ENCODE measurements at regions not wholly inside any gene's neighbourhood (a gene's known extent, or its start where the extent isn't known, plus 50 kb on each side); places are given as distances from the start of the nearest gene placed in this dataset.
"Not testable (repeated sequence)": the region's sequence is repeated elsewhere in the genome, so short reads cannot be mapped to it uniquely, and the experiment has no call there.

DNA sequence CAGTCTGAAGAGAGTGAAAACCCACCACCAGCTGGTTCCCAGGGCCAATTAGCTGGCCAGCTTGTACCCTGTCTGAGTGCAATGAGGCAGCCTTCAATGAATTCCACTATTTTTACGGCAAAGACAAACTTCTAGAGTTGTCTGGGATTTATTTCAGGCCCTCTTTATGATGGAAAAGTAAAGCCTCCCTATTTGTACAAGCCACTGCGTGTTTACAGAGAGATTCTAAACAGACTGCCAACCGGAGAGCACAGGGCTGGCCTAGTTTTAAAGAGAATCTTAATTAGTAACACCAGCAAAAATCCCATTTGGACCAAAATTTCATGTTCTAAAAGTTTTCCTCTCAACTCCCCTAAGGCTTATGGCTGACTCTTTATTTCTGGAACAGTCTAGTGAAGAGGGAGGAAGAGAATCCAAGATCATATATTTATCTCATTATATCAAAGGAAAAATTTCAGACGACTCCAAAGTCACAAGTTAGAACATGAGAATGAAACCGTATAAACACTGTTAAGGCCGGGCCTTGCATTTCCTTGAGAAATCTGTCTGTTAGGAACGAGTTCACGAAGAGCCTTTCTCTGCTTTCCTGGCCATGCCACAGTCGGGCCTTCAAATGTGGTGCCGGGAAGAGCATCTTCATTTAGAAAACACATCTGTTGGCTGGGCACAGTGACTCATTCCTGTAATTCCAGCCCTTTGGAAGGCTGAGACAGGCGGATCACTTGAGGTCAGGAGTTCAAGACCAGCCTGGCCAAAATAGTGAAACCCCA is 724.6 kb upstream of the NRP1 start:
- Histone ChIP-seq H3K9me3 (ENCODE audit: low read length) (no peaks in the 10 kb centered on the region), H3K4me3 (ENCODE audit: low read length) (no peak overlapping the region), H3K36me3 (ENCODE audit: insufficient read depth, low read length) (no peaks in the 10 kb centered on the region), H3K4me1 (ENCODE audit: insufficient read depth, low read length) (no peaks in the 10 kb centered on the region), H2AFZ (ENCODE audit: low read depth, low read length) (no peak overlapping the region), H3K27me3 (ENCODE audit: insufficient read depth, low read length) (no peaks in the 10 kb centered on the region)

DNA sequence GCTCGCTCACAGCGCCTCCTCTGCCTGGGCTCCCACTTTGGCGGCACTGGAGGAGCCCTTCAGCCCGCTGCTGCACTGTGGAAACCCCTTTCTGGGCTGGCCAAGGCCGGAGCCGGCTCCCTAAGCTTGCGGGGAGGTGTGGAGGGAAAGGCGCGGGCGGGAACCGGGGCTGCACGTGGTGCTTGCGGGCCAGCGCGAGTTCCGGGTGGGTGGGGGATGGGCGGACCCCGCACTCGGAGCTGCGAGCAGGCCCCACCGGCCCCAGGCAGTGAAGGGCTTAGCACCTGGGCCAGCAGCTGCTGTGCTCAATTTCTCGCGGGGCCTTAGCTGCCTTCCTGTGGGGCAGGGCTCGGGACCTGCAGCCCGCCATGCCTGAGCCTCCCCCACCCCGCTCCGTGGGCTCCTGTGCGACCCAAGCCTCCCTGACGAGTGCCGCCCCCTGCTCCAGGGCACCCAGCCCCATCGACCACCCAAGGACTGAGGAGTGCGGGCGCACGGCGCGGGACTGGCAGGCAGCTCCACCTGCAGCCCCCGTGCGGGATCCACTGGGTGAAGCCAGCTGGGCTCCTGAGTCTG is 721.0 kb upstream of the NRP1 start:
- not testable (repeated sequence) for H3K4me3 ChIP-seq (ENCODE audit: low read length); H3K9me3 ChIP-seq (ENCODE audit: low read length); H3K4me1 ChIP-seq (ENCODE audit: insufficient read depth, low read length); H3K27me3 ChIP-seq (ENCODE audit: insufficient read depth, low read length); H3K36me3 ChIP-seq (ENCODE audit: insufficient read depth, low read length); H2AFZ ChIP-seq (ENCODE audit: low read depth, low read length)

- H3K4me1 ChIP-seq (ENCODE audit: insufficient read depth, low read length) = peaks cover 7% of the 10 kb centered on the region
- H3K9me3 ChIP-seq (ENCODE audit: low read length) = no peaks in the 10 kb centered on the region
- H3K4me3 ChIP-seq (ENCODE audit: low read length) = no peak overlapping the region
- no peaks in the 10 kb centered on the region for H3K27me3 ChIP-seq (ENCODE audit: insufficient read depth, low read length)
- no peaks in the 10 kb centered on the region for H3K36me3 ChIP-seq (ENCODE audit: insufficient read depth, low read length)
- H2AFZ ChIP-seq (ENCODE audit: low read depth, low read length) = no peak overlapping the region
These were observed 715.4 kb upstream of the NRP1 start for GRCh38 chr10:34049887-34050286.

GRCh38 chr10:34049469-34049868 is 715.0 kb upstream of the NRP1 start:
- Histone ChIP-seq H3K27me3 (ENCODE audit: insufficient read depth, low read length) (no peaks in the 10 kb centered on the region), H3K36me3 (ENCODE audit: insufficient read depth, low read length) (no peaks in the 10 kb centered on the region), H3K4me1 (ENCODE audit: insufficient read depth, low read length) (peaks cover 7% of the 10 kb centered on the region), H3K9me3 (ENCODE audit: low read length) (no peaks in the 10 kb centered on the region), H2AFZ (ENCODE audit: low read depth, low read length) (no peak overlapping the region), H3K4me3 (ENCODE audit: low read length) (no peak overlapping the region)

GRCh38 chr10:34047389-34047788 is 712.9 kb upstream of the NRP1 start:
- H3K27me3 ChIP-seq (ENCODE audit: insufficient read depth, low read length) = no peaks in the 10 kb centered on the region
- H3K9me3 ChIP-seq (ENCODE audit: low read length) = no peaks in the 10 kb centered on the region
- no peaks in the 10 kb centered on the region for H3K36me3 ChIP-seq (ENCODE audit: insufficient read depth, low read length)
- H2AFZ ChIP-seq (ENCODE audit: low read depth, low read length) = no peak overlapping the region
- H3K4me3 ChIP-seq (ENCODE audit: low read length) = no peak overlapping the region
- peaks cover 14% of the 10 kb centered on the region for H3K4me1 ChIP-seq (ENCODE audit: insufficient read depth, low read length)

DNA sequence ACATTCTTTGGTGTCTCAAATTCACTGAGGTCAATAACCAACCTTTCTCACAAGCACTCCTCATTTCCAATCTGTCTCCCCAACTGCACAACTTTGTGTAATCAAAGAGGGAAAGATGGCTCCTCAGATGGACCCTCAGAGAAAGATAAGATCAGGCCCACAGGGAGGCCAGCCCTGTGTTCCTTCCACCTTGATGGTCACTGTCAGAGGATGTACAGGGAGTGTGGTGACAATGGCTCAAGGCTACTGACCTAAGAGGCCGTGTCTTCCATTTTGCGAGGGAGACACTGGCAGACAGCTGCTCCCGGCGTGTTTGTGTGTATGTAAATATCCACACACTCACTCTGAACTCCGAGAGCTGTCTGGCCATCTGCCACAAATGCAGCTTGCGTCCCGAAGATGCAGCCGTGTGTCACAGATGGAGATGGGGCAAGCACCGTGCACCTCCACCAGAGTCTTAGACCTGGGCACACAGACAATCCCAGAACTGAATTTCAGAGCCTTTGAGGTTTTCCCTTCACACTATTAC is 712.1 kb upstream of the NRP1 start:
- Histone ChIP-seq H3K9me3 (ENCODE audit: low read length) (no peaks in the 10 kb centered on the region), H3K27me3 (ENCODE audit: insufficient read depth, low read length) (no peaks in the 10 kb centered on the region), H3K4me1 (ENCODE audit: insufficient read depth, low read length) (peaks cover 14% of the 10 kb centered on the region), H3K4me3 (ENCODE audit: low read length) (no peak overlapping the region), H3K36me3 (ENCODE audit: insufficient read depth, low read length) (no peaks in the 10 kb centered on the region), H2AFZ (ENCODE audit: low read depth, low read length) (no peak overlapping the region)

DNA sequence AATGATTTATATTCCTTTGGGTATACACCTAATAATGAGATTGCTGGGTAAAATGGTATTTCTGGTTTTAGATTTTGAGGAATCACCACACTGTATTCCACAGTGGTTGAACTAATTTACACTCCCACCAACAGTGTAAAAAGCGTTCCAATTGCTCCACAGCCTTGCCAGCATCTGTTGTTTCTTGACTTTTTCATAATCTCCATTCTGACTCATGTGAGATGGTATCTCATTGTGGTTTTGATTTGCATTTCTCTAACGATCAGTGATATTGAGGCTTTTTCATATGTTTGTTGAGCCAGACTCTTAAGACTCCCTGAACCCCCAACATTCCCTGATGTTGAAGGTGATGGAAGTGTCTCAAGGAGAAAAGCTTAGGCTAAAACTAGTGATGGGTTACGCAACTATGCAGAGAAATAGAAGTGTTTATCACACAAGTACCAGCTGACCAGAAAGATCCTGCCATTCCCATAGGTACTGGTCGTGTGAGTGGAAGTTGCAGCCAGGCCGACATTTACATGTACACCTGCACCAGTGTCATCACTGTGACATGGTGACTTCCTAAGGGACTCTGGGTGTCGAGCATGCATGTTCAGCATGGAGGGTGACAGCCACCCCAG is 711.2 kb upstream of the NRP1 start:
- H3K36me3 ChIP-seq (ENCODE audit: insufficient read depth, low read length) = no peaks in the 10 kb centered on the region

GRCh38 chr10:34041871-34042270 is 707.4 kb upstream of the NRP1 start:
- Histone ChIP-seq H3K27me3 (ENCODE audit: insufficient read depth, low read length) (no peaks in the 10 kb centered on the region), H3K9me3 (ENCODE audit: low read length) (no peaks in the 10 kb centered on the region), H3K36me3 (ENCODE audit: insufficient read depth, low read length) (no peaks in the 10 kb centered on the region), H3K4me3 (ENCODE audit: low read length) (no peak overlapping the region), H2AFZ (ENCODE audit: low read depth, low read length) (no peak overlapping the region), H3K4me1 (ENCODE audit: insufficient read depth, low read length) (peaks cover 8% of the 10 kb centered on the region)

More for the DNA sequence above, 711.2 kb upstream of the NRP1 start:
- Histone ChIP-seq H3K27me3 (ENCODE audit: insufficient read depth, low read length) (no peaks in the 10 kb centered on the region), H3K4me3 (ENCODE audit: low read length) (no peak overlapping the region), H2AFZ (ENCODE audit: low read depth, low read length) (no peak overlapping the region), H3K9me3 (ENCODE audit: low read length) (no peaks in the 10 kb centered on the region), H3K4me1 (ENCODE audit: insufficient read depth, low read length) (peaks cover 14% of the 10 kb centered on the region)

GRCh38 chr10:34037499-34037898 is 703.0 kb upstream of the NRP1 start:
- Histone ChIP-seq H3K36me3 (ENCODE audit: insufficient read depth, low read length) (no peaks in the 10 kb centered on the region), H3K9me3 (ENCODE audit: low read length) (no peaks in the 10 kb centered on the region), H3K4me1 (ENCODE audit: insufficient read depth, low read length) (no peaks in the 10 kb centered on the region), H2AFZ (ENCODE audit: low read depth, low read length) (no peak overlapping the region), H3K27me3 (ENCODE audit: insufficient read depth, low read length) (no peaks in the 10 kb centered on the region), H3K4me3 (ENCODE audit: low read length) (no peak overlapping the region)

GRCh38 chr10:34035241-34035790 is 700.8 kb upstream of the NRP1 start:
- H3K36me3 ChIP-seq (ENCODE audit: insufficient read depth, low read length); H3K4me1 ChIP-seq (ENCODE audit: insufficient read depth, low read length); H3K4me3 ChIP-seq (ENCODE audit: low read length); H3K27me3 ChIP-seq (ENCODE audit: insufficient read depth, low read length); H3K9me3 ChIP-seq (ENCODE audit: low read length); H2AFZ ChIP-seq (ENCODE audit: low read depth, low read length): not testable (repeated sequence)

- Histone ChIP-seq H3K4me3 (ENCODE audit: low read length) (no peak overlapping the region), H3K4me1 (ENCODE audit: insufficient read depth, low read length) (no peaks in the 10 kb centered on the region), H2AFZ (ENCODE audit: low read depth, low read length) (no peak overlapping the region), H3K27me3 (ENCODE audit: insufficient read depth, low read length) (no peaks in the 10 kb centered on the region), H3K36me3 (ENCODE audit: insufficient read depth, low read length) (no peaks in the 10 kb centered on the region), H3K9me3 (ENCODE audit: low read length) (peaks cover 4% of the 10 kb centered on the region)
These were observed 698.6 kb upstream of the NRP1 start for GRCh38 chr10:34033078-34033477.

- Histone ChIP-seq H3K36me3 (ENCODE audit: insufficient read depth, low read length) (no peaks in the 10 kb centered on the region), H3K4me1 (ENCODE audit: insufficient read depth, low read length) (no peaks in the 10 kb centered on the region), H2AFZ (ENCODE audit: low read depth, low read length) (no peak overlapping the region), H3K4me3 (ENCODE audit: low read length) (no peak overlapping the region), H3K27me3 (ENCODE audit: insufficient read depth, low read length) (no peaks in the 10 kb centered on the region), H3K9me3 (ENCODE audit: low read length) (peaks cover 4% of the 10 kb centered on the region)
These were observed 698.1 kb upstream of the NRP1 start for GRCh38 chr10:34032564-34032963.

GRCh38 chr10:34031400-34031799 is 696.9 kb upstream of the NRP1 start:
- Histone ChIP-seq H3K36me3 (ENCODE audit: insufficient read depth, low read length) (no peaks in the 10 kb centered on the region), H3K9me3 (ENCODE audit: low read length) (peaks cover 4% of the 10 kb centered on the region), H3K27me3 (ENCODE audit: insufficient read depth, low read length) (no peaks in the 10 kb centered on the region), H3K4me3 (ENCODE audit: low read length) (no peak overlapping the region), H3K4me1 (ENCODE audit: insufficient read depth, low read length) (no peaks in the 10 kb centered on the region), H2AFZ (ENCODE audit: low read depth, low read length) (no peak overlapping the region)

Data from neuron (in vitro differentiated cells).